Panc1 (cell line): ENCODE measurements at regions not wholly inside any gene's neighbourhood (a gene's known extent, or its start where the extent isn't known, plus 50 kb on each side); places are given as distances from the start of the nearest gene placed in this dataset.

Source experiments
- CTCF ChIP-seq: fragments of 450-650 bp; IDR thresholded peaks from 2 replicates; pipeline ENCODE4 v1.5.1; 2017; ENCODE audit warnings: mild to moderate bottlenecking
- POLR2AphosphoS5 ChIP-seq: IDR thresholded peaks from 2 replicates; pipeline ENCODE4 v1.6.1; 2012; ENCODE audit warnings: mild to moderate bottlenecking, low read depth, low read length, moderate library complexity
- SIN3A ChIP-seq: IDR thresholded peaks from 2 replicates; pipeline ENCODE4 v1.6.1; 2012; ENCODE audit warnings: low read depth, mild to moderate bottlenecking, low read length, moderate library complexity, borderline replicate concordance; ENCODE audit not compliant: insufficient read depth

- no peak for TF ChIP-seq CTCF
- no peak for TF ChIP-seq POLR2AphosphoS5
- TF ChIP-seq SIN3A = no peak
Measured at GRCh38 chr5:29924107-29924506, 1269.4 kb upstream of the CDH6 start.
